ENCODE measurements at regions not wholly inside any gene's neighbourhood (a gene's known extent, or its start where the extent isn't known, plus 50 kb on each side); places are given as distances from the start of the nearest gene placed in this dataset.

- TF ChIP-seq POLR2A (IDR thresholded peaks at IDR 0.05), result no peak
- TF ChIP-seq, protein P1, sequence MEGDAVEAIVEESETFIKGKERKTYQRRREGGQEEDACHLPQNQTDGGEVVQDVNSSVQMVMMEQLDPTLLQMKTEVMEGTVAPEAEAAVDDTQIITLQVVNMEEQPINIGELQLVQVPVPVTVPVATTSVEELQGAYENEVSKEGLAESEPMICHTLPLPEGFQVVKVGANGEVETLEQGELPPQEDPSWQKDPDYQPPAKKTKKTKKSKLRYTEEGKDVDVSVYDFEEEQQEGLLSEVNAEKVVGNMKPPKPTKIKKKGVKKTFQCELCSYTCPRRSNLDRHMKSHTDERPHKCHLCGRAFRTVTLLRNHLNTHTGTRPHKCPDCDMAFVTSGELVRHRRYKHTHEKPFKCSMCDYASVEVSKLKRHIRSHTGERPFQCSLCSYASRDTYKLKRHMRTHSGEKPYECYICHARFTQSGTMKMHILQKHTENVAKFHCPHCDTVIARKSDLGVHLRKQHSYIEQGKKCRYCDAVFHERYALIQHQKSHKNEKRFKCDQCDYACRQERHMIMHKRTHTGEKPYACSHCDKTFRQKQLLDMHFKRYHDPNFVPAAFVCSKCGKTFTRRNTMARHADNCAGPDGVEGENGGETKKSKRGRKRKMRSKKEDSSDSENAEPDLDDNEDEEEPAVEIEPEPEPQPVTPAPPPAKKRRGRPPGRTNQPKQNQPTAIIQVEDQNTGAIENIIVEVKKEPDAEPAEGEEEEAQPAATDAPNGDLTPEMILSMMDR (IDR thresholded peaks at IDR 0.05), result no peak
These were observed 390.5 kb downstream of the IRS1 start for GRCh38 chr2:226409134-226409533.
